ENCODE measurements at regions not wholly inside any gene's neighbourhood (a gene's known extent, or its start where the extent isn't known, plus 50 kb on each side); places are given as distances from the start of the nearest gene placed in this dataset.

DNA sequence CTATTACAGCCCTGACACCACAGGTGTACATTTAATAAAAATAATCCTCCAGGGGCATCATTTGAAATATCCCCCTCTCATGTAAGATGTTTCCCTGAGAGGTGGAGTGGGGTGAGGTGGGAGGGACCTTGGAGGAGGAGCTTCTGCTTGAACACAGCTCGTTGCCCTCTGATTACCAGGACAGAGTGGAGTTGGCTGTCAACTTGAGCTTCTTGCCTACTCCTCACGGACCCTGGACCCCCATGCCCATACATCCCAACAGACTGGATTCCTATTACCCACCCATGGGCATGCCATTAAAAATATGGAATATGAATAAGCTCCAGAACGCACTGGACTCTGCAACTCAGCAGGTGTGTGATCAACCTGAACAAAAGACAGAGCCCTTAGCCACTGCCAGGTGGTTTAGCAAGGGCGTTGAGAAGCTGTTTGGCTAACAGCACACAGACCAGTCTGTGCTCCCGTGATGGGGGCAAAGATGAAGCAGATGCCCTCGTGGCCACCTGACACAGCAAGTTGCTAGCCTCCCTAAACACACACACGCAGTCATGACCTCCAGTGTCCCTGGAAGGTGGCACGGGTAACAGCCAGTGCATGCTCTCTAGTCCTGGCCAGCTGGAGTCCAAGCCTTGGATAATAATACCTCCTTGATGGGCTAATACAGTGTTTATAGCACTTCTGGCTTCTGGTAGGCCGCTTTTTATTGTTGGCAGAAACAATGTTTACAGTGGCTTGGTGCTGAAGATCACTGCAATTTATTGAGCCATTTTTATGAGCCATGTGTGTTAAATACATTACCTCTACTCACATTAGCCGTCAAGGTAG, 155.0 kb downstream of the TOMM20 start:
- no peak for DNase-seq

DNA sequence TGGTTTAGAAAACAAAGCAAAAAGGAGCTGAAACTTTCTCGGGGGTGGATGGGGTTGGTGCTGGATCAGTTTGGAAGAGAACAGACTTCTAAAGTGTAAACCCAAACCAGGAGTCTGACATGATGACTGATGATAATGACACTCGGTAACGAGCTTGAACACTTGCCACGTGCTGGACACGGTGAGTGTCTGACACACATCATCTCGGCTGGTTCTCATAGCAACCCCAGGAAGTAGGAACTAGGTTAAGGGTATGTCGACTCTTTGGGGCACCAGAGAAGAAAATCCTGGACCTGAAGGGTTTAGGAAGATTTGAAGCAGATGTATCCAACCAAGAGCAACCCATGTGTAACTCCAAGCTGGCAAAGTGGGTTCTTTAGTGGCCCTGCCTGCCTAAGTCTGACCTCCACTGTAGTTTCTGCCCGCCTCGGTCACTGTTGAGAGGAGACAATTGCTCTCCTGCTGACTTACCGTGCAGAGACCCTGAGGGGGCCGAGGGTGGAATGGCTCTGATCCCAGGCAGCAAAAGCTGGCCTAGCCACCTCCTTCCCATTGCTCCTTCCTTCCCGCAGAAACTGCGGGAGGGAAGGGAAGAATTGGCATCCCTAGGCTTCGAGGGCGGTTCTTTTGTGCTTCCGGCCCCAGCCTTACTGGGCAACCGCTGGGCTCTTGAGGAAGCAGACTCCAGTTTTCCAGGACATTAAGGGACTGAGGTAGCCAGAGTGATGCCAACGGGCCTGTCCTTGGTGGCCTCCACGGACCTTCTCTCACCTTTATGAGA, 156.0 kb downstream of the TOMM20 start:
- DNase-seq: no peak

DNA sequence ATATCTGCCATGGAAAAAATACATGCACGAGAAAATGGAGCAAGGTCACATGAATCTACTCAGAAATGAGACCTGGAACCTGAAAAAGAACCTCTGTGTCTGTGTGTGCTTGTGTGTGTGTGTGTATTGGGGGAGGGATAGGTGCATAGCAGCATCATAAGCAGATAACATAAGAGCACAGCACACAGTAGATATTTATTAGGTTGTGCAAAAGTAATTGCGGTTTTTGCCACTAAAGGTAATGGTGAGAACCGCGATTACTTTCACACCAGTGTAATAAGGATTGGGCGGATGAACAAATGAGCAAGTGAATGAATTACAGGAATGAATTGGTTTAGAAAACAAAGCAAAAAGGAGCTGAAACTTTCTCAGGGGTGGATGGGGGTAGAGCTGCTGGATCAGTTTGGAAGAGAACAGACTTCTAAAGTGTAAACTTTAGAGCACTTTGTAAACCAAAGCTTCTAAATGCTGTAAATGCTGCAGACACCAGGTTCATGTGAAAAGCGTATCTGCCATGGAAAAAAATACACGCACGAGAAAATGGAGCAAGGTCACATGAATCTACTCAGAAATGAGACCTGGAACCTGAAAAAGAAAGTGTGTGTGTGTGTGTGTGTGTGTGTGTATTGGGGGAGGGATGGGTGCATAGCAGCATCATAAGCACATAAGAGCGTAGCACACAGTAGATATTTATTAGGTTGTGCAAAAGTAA, 156.9 kb downstream of the TOMM20 start:
- DNase-seq: no peak

DNA sequence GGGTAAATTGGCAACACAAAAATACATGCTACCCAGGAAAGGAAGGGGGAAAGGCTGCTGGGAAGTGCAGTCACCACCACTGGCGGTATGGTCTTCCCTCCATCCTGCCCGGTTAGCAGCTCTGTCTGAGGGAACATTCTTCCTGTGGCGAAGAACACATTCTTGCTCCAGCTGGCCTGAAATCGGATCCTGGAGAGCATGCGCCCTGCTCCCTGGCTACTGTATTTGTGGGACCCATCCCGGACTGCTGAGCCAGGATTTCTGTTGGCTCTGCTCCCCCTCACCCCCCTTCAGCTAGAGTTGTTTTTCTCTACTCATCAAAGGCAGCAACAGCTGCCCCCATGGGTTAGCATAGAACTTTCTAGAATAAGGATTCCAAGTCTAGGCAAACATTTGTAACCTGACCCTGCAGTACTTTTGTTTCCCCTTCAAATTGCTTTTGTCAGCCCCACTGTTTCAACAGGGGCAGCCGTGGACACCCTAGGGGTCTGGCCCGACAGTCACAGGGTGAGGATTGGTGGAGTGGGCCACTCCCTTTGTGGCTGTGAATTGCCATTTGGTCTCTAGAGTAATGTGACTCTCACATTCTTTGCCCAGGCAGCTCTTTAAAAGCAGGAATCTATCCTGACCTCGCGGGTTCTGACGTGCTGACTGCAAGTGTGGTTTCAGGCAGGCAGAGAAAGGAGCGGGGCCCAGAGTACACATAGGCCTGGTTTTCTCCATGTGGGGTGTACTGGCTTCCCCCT, 157.7 kb downstream of the TOMM20 start:
- DNase-seq: peak; percentile 96

DNA sequence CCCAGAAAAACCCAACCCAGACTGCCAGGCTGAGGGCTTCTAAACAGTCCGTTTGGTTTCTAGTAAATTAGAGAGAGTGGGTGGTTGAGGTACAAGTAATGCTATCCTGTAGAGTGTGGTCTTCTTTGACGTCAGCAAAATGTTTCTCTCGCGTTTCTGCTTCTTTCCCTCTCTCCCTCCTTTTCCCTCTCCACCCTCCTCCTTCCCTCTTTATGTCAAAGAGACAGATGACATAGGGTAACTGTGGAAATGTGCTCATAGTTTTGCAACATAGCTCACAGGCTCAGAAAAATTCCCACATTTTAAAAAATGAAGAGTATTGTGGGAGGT, 158.3 kb downstream of the TOMM20 start:
- peak; percentile 96 for DNase-seq

DNA sequence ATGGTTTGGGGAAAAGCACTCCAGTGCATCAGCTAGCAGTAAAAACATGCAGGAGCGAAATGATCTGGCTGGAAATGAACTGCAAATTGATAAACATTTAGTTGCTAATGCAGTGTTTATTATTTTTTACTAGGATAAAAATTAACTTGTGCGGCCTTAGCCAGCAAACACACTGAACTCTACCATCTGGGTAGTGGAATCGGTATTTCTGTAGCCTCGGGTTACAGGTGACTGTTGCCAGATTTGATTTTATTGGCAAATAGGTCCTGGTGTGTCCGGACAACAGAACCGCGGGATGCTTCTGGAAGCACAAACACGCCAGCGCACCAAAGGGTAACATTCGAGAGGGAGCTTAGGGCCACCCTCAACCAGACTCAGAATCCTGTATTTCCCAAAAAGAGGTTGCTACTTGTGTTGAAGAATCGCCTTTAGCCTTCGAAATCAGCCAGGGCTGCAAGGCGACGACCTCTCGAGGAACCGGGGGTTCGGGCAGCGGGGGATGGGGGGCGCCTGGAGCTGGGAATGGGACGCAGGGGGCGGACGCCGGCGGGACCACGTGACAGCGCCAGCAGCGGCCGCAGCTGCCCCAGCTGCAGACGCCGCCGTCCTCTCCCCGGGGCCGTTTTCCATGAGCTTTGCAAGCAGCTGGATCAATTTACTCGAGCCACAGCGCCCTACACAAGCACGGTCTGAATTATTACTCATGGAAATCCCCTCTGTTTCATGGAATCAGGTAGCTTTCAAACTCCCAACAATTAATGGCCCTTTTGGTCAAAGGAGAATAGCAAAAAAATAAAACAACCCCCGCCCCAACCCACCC, 158.8 kb downstream of the TOMM20 start:
- DNase-seq: peak; percentile 67

DNA sequence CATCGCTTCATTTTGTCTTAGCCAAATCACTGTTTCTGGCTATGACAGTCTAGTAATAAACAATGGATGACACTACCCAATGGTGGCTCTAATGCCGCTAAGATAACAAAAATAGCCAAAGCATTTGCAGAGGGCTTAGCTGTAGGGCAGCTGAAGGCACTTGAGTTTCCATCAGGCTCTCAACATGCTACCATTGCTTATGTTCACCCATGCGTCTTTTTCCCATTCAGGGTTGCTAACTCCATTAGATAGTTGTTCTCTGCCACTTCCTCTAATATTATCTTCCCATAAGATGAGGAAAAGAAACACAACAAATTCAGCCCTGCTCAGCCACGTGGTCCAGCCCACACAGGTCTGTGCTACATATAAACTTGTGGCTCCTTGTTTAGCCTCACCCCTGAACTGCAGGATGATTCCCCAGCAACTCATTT, 159.6 kb downstream of the TOMM20 start:
- DNase-seq: peak; percentile 55

DNA sequence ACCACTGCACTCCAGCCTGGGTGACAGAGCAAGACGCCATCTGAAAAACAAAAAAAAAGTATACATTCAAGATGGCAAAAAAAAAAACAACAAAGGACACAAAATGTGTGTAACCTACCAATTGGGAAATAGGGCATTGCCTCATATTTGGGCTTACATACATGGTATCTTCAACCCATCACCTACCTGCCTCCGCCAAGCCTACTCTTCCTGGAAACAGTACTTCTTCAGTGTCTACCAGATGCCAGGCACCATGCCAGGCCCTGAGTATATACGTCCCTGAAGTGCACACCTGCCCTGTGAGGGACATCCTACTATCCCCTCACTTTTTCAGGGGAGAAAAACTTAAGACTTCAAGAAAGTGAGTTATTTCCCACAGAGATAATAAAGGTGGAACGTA, 160.2 kb downstream of the TOMM20 start:
- DNase-seq: no peak

DNA sequence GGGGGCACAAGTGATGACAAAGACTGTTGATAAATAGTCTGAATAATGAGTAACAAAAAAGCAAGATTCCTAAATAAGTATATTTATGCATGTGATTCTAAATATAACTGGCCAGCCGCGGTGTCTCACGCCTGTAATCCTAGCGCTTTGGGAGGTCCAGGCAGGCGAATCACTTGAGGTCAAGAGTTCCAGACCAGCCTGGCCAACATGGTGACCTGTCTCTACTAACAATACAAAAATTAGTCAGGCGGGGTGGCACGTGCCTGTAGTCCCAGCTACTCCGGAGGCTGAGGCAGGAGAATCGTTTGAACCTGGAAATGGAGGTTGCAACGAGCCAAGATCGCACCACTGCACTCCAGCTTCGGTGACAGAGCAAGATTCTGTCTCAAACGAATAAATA, 161.5 kb downstream of the TOMM20 start:
- DNase-seq: no peak

DNA sequence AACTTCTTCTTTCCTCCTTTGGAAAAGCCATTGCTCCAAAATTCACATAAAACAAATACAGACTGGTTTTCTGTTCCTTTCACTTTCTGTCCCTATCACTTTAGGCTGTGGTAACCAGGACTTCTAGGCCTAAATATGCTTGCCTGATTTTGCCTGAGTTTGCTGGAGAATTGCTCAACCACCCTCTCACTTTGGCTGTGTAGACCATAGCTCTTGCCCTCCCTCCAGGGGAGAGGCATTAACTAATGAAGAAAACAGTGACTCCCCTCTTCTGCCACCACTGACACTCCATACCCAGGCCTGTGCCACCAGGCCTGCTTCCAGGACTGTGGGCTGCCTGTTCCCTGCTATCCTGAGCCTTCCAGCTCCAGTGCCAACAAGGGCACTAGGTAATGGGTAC, 163.5 kb downstream of the TOMM20 start:
- DNase-seq: no peak

DNA sequence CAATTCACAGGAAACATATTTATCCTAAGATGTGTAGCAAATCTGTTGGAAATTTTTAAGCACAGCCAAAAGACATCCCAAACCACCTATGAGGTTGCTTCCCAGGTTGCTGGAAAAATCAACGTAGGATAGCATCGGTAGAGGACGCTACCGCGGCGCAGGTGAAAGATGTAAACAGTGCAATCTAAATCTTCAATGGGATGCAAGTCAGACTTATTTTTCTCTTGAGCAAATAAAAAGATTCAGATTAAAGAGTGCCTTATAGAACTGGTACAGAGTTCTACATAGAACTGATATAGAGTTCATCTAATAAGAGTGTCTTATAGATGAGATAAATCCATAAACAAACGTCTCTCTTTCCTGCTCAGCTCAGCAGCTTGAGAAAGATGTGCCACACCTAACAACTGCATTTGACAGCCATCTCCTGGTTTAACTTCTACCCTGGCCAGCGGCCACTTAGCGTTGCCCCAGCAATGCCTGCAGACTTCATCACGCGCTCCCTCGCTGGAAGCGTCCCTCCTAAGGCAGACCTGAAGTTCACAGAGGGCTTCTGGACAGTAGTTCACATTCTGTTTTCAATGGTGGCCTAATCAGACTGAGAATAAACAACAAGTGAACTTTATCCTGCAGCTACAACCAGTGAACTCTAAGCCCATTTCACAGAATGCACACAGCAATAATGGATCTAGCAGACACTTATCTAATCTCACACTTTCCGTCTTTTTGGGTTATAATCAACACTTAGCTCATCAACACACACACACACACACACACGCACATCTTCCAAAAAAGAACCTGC, 164.5 kb downstream of the TOMM20 start:
- no peak for DNase-seq

DNA sequence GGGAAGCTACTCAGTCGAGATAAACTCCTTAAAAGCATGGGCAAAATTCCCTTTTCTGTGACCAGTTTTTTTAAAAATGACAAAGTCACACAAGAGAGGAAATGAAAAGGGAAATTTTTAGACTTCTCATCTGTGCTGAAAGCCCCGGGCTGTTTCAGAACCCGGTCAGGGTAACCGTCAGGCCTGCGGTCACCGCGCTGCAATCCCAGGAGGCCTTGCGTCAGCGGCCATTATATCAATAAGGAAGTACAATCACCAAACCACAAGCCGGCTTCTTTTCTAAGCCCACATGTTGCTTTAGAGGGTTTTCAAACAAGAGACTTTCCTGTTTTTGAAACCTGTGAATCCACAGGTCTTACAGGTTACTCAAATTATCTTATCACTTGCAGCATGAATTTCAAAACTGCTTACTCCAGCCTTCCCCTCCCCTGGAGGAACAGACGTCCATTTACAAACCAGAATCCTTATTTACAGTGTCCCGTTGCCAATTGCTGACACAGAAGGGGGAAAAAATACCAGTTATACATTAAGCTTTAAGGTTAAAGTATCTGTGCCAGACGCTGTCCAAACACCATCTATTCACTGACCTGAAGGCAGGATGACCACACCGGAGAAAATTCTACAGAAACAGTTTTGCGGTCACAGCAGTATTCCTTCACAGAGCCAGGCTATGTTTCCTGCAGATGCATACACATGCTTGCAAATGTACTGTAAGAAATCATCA, 165.3 kb downstream of the TOMM20 start:
- DNase-seq: peak; percentile 20

DNA sequence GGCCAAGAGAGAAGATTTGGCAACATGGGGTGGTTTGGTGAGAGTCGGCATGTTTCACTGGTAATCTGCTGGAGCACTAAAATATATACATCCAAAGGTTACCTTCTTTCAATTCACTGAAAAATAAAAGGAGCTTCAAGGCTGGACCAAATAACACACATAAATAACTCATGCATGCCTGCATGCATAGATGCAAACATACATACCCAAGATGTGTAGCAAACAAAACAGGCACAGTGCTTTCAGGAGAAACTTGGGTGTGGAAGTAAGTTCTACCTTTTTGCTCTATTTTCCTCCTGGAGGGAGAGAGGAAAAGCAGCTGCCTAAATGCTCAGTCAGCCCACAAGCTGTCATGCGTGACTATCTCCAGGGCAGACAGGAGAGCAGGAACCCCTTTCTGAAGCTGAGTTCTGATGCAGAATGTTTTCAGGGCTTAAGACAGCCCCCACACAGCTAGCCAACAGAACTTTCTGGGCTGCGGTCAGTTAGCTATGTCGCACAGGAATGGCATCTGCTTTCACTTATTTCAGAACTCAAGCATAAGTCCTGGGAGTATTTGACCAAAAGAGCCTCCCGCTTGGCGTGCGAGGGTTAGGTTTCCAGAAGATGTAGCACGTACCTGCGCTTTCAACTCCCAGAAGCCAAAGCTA, 166.2 kb downstream of the TOMM20 start:
- DNase-seq: peak; percentile 87

DNA sequence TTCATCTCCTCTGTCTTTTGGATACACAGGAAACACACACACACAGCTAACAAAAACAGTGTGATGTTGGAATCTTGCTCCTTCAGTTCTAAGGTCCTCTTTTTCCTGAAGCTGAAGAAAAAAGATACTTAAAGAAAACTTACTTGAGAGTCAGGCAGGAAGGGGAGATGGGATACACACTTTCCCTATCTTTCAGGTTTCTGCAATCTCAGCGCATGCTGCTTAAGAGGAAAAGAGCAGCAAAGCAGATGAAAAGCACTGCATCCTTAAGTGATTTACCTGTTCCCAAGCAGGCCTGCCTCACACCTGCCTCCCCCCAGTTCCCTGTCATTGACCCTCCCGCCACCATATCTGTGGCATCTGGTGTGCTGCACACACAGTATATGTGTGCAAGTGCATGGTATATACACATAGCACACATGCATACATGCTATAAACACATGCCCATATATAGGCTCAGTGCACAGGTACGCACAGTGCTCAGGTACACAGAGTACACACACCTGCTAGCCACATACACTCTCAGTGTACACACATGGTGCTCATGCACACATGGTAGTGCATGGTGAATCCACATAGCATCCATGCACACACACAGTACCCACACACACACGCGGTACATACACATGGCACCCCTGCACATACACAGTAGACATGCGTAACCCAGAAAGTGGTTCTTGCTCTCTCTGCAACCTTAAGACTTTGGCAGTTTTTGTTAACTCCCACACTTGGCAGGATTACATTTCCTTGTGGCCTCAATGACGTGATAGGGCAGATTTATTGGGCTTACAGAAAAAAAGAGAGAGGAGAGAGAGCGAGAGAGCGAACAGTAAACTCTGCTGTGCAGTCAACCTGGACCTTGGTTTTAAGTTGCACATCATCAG, 166.9 kb downstream of the TOMM20 start:
- peak; percentile 30 for DNase-seq

DNA sequence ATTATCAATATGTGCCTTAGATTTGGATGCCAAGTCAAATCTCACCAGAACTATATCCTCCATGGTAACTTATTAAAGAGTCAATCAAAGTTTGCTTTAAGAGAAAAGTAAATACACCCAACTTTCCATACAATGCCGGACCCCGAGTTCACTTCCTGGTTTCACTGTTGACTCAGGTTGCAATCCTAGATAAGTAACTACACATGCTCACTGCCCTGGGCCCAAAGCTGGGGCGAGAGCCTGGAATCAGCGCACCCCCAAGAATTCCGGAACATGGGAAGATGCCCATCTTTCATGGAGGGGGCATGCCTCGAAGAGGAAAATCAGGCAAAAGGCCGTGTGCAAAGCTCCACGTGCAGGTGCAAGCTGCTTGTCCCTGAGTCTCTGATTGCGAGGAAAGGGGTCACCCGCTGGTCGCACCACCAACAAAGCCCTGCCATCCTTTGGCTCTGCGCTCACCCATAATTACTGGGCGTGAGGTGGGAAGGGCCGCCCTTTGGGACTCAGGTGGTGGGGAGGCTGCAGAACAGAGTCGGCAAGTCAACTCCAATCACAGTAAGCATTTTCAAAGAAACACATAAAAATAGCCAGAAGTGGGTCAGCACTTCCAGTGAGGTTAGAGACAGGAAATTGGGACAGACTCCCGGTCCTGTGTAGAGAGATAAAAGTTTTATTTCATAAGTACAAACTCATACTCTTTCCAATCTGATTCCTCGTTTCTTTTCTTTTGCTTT, 167.7 kb downstream of the TOMM20 start:
- peak; percentile 14 for DNase-seq

DNA sequence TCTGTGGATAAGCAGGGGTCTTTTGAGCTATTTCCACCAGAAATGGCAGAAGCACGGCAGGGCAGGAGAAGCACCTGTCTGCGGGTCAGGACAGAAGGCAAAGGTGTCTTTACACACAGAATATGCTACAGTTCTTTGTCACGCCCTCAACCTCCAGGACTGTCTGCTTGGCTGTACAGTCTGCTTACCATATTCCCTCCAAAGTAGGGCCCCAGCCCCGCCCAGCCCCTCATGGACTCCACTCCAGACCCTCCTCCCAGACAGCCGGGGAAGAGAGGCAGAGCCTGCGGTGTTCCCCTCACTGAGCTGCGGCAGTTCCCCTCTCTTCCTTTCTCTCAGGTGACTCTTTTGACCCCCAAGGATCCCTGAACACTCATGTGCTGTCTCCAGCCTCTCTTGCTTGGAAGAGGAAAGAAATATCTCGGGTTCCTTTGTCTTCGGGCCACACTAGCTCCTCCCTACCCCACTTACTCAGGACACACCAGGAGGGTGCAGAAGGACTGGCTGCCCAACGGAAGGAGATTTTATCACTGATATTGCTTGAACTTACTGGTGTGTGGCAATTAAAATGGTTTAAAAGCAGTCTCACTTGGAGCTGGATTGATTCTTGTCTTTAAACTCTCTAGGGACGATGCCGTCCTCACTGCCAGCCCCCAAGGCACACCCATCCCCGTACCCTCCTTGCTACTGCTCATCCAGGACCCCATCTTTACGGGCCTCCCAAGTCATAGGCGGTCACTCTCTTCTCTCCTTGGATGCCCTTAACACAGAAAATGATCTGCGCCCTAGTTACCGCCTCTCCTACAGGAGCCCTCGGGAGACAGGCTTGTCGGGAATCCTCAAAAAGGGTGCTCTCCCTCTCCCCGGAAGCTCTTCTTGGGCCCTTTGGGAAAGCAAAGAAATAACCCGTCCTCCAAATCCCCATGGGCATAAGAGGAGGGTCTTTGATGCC, 169.7 kb downstream of the TOMM20 start:
- DNase-seq: no peak

Data from skin of body (tissue), 1 donor.